BE2C (cell line): ENCODE measurements at regions not wholly inside any gene's neighbourhood (a gene's known extent, or its start where the extent isn't known, plus 50 kb on each side); places are given as distances from the start of the nearest gene placed in this dataset.

Experiments used
- DNase-seq: peaks from one replicate; pipeline ENCODE4 v3.0.0-alpha.2; 2020
- H3K27me3 ChIP-seq: fragments of 250-450 bp; sonication (Bioruptor Pico); 2 replicates; pipeline ENCODE4 v1.5.1; 2020; ENCODE audit warnings: mild to moderate bottlenecking
- H3K36me3 ChIP-seq: fragments of 250-450 bp; sonication (Bioruptor Pico); 2 replicates; pipeline ENCODE4 v1.5.1; 2020; ENCODE audit warnings: mild to moderate bottlenecking
- H3K4me1 ChIP-seq: fragments of 250-450 bp; sonication (Bioruptor Pico); 2 replicates; pipeline ENCODE4 v1.5.1; 2020
- H3K4me3 ChIP-seq: 2 replicates; pipeline ENCODE4 v1.5.1; 2011; ENCODE audit warnings: low read depth, low read length
- H3K9me3 ChIP-seq: fragments of 250-450 bp; sonication (Bioruptor Pico); 2 replicates; pipeline ENCODE4 v1.5.1; 2020
- TF ChIP-seq, protein P1 (sequence below): IDR thresholded peaks from 2 replicates; pipeline ENCODE4 v1.5.1; 2012; ENCODE audit warnings: mild to moderate bottlenecking, low read depth, low read length

DNA sequence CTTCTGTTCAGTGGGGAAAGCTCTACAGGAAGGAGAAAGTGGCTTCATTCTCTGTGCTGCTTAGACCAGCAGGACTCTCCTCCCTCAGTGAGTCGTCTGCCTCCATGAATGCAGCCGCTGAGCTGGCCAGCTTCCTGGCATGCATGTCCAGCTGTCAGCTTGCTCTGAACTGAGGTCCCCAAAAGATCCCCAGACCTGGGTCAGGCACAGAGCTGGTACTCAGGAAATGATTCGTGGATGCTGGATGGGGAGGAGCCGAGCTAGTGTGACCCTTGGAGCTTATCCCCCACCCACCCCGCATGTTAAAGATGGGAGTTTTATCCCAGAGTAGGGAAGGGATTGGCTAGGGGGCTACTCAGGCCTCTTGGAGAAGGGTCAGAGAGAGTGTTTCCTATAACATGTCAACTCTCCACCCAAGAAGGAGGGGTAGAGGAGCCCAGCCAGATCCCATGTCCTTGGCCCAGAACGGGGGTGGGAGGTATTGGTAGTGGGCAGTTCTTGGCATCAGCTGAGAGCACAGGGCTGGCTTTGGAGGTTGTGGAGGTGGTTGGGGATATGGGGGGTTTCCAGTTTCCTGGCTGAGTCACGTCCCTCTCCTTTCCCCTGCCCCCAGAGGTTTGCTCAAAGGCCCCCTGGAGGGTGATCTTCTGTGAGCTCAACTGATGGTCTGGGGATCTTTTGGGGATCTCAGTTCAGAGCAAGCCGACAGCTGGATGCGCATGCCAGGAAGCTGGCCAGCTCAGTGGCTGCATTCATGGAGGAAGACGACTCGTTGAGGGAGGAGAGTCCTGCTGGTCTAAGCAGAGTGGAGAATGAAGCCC is 110.1 kb downstream of the FOXD2 start:
- DNase-seq = no peak
- TF ChIP-seq, protein P1, sequence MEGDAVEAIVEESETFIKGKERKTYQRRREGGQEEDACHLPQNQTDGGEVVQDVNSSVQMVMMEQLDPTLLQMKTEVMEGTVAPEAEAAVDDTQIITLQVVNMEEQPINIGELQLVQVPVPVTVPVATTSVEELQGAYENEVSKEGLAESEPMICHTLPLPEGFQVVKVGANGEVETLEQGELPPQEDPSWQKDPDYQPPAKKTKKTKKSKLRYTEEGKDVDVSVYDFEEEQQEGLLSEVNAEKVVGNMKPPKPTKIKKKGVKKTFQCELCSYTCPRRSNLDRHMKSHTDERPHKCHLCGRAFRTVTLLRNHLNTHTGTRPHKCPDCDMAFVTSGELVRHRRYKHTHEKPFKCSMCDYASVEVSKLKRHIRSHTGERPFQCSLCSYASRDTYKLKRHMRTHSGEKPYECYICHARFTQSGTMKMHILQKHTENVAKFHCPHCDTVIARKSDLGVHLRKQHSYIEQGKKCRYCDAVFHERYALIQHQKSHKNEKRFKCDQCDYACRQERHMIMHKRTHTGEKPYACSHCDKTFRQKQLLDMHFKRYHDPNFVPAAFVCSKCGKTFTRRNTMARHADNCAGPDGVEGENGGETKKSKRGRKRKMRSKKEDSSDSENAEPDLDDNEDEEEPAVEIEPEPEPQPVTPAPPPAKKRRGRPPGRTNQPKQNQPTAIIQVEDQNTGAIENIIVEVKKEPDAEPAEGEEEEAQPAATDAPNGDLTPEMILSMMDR = no peak
- no peaks in the 10 kb centered on the region for H3K36me3 ChIP-seq
- H3K27me3 ChIP-seq = no peaks in the 10 kb centered on the region
- H3K4me3 ChIP-seq = no peak overlapping the region
- H3K4me1 ChIP-seq = no peaks in the 10 kb centered on the region
- H3K9me3 ChIP-seq = no peaks in the 10 kb centered on the region

DNA sequence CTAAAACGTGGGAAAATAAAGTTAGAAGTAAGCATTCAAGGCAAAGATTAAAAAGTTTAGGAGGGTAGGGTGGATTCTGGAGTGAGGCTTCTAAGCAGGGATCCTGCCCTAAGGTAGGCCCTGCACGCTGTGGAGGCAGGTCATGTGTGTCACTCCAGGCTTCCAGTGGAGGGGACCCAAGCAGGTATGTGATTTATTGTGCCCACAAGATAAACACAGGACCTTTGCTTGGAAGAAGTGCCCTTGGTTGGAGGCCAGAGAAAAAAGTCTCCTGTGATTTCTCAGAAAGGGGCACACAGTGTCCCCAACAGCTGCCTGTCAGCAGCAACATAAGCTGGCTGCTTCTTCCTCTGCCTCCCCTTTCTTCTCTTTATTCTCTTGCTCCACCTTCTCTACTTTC is 110.8 kb downstream of the FOXD2 start:
- Histone ChIP-seq H3K4me1 (no peaks in the 10 kb centered on the region), H3K36me3 (no peaks in the 10 kb centered on the region), H3K27me3 (no peaks in the 10 kb centered on the region), H3K4me3 (no peak overlapping the region), H3K9me3 (no peaks in the 10 kb centered on the region)
- TF ChIP-seq, protein P1 = no peak
- no peak for DNase-seq

DNA sequence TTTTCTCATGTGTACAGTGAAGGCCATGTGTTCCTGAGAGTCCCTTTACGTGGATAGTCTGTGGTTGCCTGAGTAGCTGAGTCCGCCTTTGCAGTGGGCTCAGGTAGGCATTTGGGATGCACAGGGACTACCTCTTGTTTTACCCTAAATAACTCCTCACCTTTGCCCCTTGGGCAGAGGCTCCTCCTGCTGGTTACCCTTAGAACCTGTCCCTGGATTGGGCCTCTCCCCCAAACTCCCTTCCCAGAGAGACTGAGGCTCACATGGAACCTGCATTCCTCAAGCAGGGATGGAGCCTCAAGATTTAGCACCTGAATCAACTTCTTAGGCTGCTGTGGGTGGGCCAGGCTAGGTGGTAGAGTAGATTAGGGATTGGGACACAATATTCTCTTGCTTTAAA is 111.7 kb downstream of the FOXD2 start:
- Histone ChIP-seq H3K9me3 (no peaks in the 10 kb centered on the region), H3K36me3 (no peaks in the 10 kb centered on the region), H3K27me3 (no peaks in the 10 kb centered on the region), H3K4me1 (no peaks in the 10 kb centered on the region), H3K4me3 (no peak overlapping the region)
- no peak for DNase-seq
- TF ChIP-seq, protein P1 = no peak

DNA sequence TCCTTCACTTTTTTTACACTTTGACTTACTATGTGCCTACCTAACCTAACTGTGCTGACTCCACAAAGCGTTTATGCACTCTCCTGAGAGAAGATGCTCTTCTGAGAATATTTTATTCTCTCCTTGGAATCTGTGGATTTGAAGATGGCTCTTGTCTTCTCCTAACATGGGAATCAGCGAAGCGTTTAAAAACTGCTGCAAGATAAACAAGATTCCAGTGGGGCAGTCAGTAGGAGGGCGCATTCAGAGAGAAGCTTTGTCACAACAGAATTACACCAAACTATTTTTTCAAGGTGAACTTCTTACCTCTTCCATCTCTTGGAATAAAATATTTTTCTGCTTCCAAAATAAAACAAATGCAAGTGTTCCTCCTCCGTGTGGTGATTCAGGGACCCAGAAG is 113.1 kb downstream of the FOXD2 start:
- H3K9me3 ChIP-seq = no peaks in the 10 kb centered on the region
- H3K4me3 ChIP-seq = no peak overlapping the region
- no peaks in the 10 kb centered on the region for H3K4me1 ChIP-seq
- no peaks in the 10 kb centered on the region for H3K27me3 ChIP-seq
- TF ChIP-seq, protein P1 = no peak
- DNase-seq = no peak
- H3K36me3 ChIP-seq = no peaks in the 10 kb centered on the region

DNA sequence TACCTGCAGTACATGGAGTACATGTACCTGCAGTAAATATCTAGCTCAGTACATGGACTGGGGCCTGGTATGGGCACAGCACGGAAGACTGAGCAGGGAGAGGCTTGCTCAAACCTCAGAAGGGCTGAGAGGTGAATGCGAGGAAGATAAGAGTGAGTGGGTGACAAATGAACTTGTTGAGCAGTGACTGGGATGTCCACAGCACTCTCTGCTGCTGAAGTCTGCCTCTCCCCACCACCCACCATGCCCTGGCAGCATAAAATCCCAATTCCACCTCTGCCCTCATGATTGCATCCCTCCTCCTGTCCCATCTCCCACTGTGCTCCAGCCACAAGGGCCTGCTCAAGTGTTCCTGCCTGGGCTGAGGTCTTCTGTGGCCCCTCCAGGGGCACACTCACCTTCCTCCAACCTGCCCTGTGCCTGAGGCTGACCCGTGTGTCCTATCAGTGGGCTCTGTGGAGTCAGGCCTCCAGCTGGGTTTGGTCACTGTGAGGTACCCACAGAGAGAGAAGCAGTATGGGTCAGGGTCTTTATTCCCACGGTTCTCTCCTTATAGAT is 114.2 kb downstream of the FOXD2 start:
- no peaks in the 10 kb centered on the region for H3K36me3 ChIP-seq
- no peaks in the 10 kb centered on the region for H3K4me1 ChIP-seq
- no peaks in the 10 kb centered on the region for H3K9me3 ChIP-seq
- no peak for DNase-seq
- H3K4me3 ChIP-seq = no peak overlapping the region
- no peaks in the 10 kb centered on the region for H3K27me3 ChIP-seq
- TF ChIP-seq, protein P1 = no peak

DNA sequence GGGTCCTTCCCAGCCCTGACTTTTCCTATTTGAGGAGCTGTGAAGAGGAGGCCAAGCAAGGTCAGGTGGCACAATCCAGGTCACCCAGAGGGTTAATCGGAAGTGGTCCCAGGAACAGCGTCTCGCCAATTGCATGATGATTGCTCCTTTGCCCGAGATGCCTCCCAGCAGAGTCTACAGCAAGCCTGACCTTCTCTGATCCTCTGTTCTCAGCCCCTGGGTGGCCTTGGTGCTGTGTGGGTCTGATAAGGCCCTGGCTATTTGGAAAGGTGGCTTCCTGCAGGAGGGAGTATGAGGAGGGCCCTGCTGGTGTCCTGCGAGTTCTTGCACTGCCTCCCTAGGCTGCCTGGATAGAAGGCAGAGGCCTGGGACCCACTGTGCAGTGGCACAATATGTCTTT is 116.2 kb downstream of the FOXD2 start:
- H3K36me3 ChIP-seq = no peaks in the 10 kb centered on the region
- no peak for DNase-seq
- H3K27me3 ChIP-seq = no peaks in the 10 kb centered on the region
- no peak overlapping the region for H3K4me3 ChIP-seq
- no peaks in the 10 kb centered on the region for H3K9me3 ChIP-seq
- TF ChIP-seq, protein P1 = no peak
- no peaks in the 10 kb centered on the region for H3K4me1 ChIP-seq
